ENCODE measurements at regions not wholly inside any gene's neighbourhood (a gene's known extent, or its start where the extent isn't known, plus 50 kb on each side); places are given as distances from the start of the nearest gene placed in this dataset.
"Not testable (repeated sequence)": the region's sequence is repeated elsewhere in the genome, so short reads cannot be mapped to it uniquely, and the experiment has no call there.

DNA sequence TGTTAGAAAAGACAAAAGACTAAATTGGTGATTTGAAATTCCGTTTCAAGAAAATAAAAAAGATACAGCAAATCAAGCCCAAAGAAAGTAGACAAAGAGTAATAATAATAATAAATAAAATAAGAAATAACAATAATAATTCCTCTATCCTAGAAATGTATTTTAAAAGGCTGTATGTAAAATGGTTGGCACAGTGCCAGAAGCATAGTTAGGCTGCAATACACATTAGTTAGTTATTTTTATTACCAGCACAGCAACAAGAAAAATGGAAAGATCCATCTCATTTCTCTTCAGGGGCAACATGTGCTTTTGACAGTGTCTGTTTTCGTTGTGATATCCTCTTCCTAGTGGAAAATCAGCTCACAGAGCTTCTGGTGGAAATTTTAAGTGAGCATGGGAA lies 174.1 kb upstream of the TMTC1 start:
- ATAC-seq: no peak
- DNase-seq (ENCODE audit: low spot score): no peak
- intact Hi-C loops (cut with DNase I): no loop called here

DNA sequence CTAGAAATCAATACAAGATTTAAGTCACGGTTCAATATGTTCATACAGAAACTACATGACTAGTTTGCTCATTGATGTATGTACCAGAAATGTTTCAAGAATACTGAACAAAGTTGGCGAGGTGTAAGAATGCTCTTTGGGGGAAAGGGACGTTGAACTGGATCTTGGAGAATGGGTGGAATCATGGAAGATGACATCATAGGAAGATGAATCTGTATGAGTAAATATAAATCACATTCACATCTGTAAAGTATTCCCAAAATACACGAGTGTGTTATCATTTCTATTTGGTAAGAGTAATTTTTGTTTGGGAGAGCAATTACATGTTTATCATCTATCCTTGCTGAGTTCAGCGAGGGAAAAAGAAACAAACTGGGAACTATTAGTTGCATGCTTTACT lies 162.2 kb upstream of the TMTC1 start:
- intact Hi-C loops (cut with DNase I): no loop called here
- ATAC-seq (no peak), DNase-seq (ENCODE audit: low spot score) (no peak)

DNA sequence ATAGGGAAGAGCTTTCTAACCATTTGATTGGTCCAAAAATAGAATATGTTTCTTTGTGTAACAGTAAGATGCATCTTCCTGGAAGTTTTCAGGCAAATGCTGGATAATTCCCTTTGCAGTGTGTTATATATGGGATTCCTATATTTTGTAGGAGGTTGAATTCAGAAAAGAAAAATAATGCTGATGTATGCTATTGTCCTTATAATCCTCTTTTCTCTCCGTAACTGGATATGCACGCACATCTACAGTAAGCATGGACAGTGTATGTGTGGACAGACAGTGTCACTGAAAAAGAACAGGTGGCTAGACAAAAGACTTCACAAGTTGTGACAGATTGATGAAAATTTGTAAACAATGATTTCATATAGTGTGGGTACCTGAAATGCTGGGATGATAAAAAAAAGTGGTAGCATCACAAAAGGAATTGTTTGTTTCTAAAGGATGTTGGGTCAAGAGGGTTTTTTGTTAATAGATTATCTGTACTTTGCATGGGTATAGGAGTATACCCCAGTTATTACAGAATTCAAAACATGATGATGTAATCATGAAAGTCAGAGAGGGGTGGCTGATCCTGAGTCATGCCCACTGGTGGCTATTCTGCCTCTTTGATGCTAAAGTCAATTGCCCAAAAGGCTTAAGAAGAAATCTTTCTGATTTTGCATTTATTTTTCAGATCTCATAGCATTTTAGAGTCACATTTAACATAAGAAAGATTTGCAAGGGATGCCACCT lies 160.7 kb upstream of the TMTC1 start:
- DNase-seq (ENCODE audit: low spot score) (no peak), ATAC-seq (no peak)
- intact Hi-C loops (cut with DNase I): no loop called here

- no peak for DNase-seq (ENCODE audit: low spot score)
- ATAC-seq: peak; percentile 34
- intact Hi-C loops (cut with DNase I): no loop called here
These were observed 159.9 kb upstream of the TMTC1 start for GRCh38 chr12:29943683-29944082.

DNA sequence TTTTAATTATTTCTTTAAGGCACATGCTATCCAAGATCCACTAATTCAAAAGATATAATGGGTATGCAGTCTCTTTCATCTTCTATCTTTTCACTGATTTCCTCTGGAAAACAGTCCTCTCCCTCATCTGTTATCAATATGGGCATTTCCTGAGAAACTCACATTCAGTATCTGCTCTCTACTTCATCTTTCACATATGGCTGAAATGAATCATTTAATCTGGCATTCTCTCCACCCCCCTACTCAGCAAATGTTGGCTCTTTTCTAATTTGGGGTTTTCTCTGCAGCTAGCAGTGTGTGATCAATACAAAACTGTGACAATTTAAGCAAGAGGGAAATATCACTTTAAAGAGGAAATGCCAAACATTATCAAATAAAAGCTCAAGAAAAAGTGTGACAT lies 157.1 kb upstream of the TMTC1 start:
- DNase-seq (ENCODE audit: low spot score) (no peak), ATAC-seq (no peak)
- intact Hi-C loops (cut with DNase I): no loop called here

DNA sequence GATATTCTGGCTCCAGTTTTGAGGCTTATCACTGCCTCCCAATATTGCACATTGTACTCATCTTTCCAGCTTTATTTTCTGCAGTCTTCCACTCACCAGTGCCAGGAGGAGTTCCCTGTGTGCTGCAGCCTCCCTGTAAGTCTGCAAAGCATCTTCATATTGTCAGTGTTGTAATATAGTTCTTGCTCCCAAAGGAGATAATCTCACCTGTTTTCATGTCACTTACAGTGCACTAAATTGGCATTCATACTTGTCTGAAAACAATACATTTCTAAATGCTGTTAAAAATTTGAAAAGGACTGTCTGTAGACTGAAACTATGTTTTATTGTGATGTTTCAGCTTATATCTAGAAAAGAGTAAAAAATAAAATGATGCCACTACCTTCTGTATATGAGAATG lies 146.8 kb upstream of the TMTC1 start:
- DNase-seq (ENCODE audit: low spot score) (no peak), ATAC-seq (no peak)
- intact Hi-C loops (cut with DNase I): no loop called here

GRCh38 chr12:29929295-29929694 lies 145.6 kb upstream of the TMTC1 start:
- DNase-seq (ENCODE audit: low spot score) (no peak), ATAC-seq (no peak)
- intact Hi-C loops (cut with DNase I): no loop called here

DNA sequence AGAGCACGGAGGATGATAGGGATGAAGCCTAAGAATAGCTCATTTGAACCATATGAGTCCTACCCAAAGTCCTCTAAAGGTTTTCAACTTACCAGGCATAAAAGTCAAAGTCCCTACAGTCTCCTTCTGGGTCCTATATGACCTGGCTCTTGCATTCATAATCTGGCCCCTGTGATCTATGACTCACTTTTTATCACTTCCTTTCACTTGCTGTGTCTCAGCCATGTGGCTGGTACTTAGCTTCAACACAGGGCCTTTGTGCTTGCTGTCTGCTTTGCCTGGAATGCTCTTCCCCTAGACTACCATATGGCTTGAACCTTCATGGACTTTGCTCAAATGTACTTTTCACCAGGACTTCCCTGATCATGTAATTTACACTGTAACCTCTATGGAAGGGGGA lies 137.6 kb upstream of the TMTC1 start:
- ATAC-seq: no peak
- intact Hi-C loops (cut with DNase I): no loop called here
- DNase-seq (ENCODE audit: low spot score): no peak

DNA sequence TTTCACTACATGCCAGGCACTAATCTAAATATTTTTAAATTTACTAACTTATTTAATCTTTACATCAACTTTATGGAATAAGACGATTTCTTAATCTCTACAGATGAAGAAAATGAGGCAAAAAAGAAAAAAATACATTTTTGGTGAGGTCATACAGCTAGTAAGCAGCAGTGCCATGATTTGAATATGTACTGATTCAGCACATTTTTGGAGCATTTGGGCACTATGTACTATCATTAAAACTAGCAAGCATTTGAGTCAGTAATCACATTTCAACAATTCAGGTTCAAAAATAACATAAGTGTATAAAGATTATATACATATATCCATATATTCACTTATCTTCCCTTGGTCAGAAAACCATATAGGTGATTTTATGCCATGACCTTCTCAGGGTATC lies 124.4 kb upstream of the TMTC1 start:
- intact Hi-C loops (cut with DNase I): no loop called here
- no peak for ATAC-seq
- DNase-seq (ENCODE audit: low spot score): no peak

GRCh38 chr12:29907461-29907860 lies 123.7 kb upstream of the TMTC1 start:
- ATAC-seq (no peak), DNase-seq (ENCODE audit: low spot score) (no peak)
- intact Hi-C loops (cut with DNase I): no loop called here

GRCh38 chr12:29902043-29902442 lies 118.3 kb upstream of the TMTC1 start:
- ATAC-seq: no peak
- intact Hi-C loops (cut with DNase I): no loop called here
- DNase-seq (ENCODE audit: low spot score): no peak

GRCh38 chr12:29901585-29901984 lies 117.8 kb upstream of the TMTC1 start:
- intact Hi-C loops (cut with DNase I): no loop called here
- DNase-seq (ENCODE audit: low spot score): no peak
- no peak for ATAC-seq

GRCh38 chr12:29899212-29899931 lies 115.6 kb upstream of the TMTC1 start:
- intact Hi-C loops (cut with DNase I): no loop called here
- ATAC-seq: no peak
- no peak for DNase-seq (ENCODE audit: low spot score)

DNA sequence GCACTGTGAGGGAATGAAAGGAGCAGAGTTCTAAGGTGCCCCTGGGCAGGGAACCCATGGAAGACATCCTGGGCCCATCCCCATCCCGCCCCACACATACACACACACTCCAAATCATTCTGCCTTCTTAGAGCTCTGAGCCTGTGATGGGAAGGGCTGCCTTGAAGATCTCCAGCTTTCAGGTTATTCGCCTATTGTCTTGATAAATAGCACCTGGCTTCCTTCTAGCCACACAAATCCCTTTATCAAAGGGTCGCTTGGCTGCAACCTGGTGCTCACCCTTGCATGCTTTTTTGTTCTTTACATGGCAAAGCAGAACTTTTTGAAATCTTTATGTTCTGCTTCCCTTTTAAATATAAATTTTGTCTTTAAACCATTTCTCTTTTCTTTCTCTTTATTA lies 112.2 kb upstream of the TMTC1 start:
- ATAC-seq (no peak), DNase-seq (ENCODE audit: low spot score) (no peak)
- intact Hi-C loops (cut with DNase I): no loop called here

- intact Hi-C loops (cut with DNase I): no loop called here
- DNase-seq (ENCODE audit: low spot score): no peak
- ATAC-seq: no peak
These were observed 109.3 kb upstream of the TMTC1 start for GRCh38 chr12:29893002-29893401.

GRCh38 chr12:29891792-29892191 lies 108.0 kb upstream of the TMTC1 start:
- ATAC-seq: no peak

GRCh38 chr12:29889737-29890136 lies 106.0 kb upstream of the TMTC1 start:
- ATAC-seq (no peak), DNase-seq (ENCODE audit: low spot score) (peak; percentile 69)
- intact Hi-C loops (cut with DNase I): no loop called here

More at GRCh38 chr12:29891792-29892191, 108.0 kb upstream of the TMTC1 start:
- intact Hi-C loops (cut with DNase I): no loop called here
- no peak for DNase-seq (ENCODE audit: low spot score)

GRCh38 chr12:29888777-29889176 lies 105.0 kb upstream of the TMTC1 start:
- peak; percentile 24 for ATAC-seq
- no peak for DNase-seq (ENCODE audit: low spot score)
- intact Hi-C loops (cut with DNase I): no loop called here

- ATAC-seq; intact Hi-C loops (cut with DNase I); DNase-seq (ENCODE audit: low spot score): not testable (repeated sequence)
These were observed 101.2 kb upstream of the TMTC1 start for GRCh38 chr12:29884957-29885356.

- intact Hi-C loops (cut with DNase I): no loop called here
- ATAC-seq (peak; percentile 39), DNase-seq (ENCODE audit: low spot score) (no peak)
These were observed 100.3 kb upstream of the TMTC1 start for GRCh38 chr12:29883941-29884554.
